Erythroblast (primary cell): ENCODE measurements at regions not wholly inside any gene's neighbourhood (a gene's known extent, or its start where the extent isn't known, plus 50 kb on each side); places are given as distances from the start of the nearest gene placed in this dataset.

Experiments
- GATA1 ChIP-seq: IDR thresholded peaks from 2 replicates; pipeline ENCODE4 v1.6.1; 2011; ENCODE audit warnings: low read depth, mild to moderate bottlenecking, control low read depth, low read length, moderate library complexity
- POLR2A ChIP-seq: IDR thresholded peaks from 2 replicates; pipeline ENCODE4 v1.6.1; 2011; ENCODE audit warnings: mild to moderate bottlenecking, low read length

- TF ChIP-seq POLR2A (no peak), GATA1 (no peak)
These were observed 197.3 kb upstream of the PGRMC2 start for GRCh38 chr4:128484896-128485295.
